ENCODE measurements at regions not wholly inside any gene's neighbourhood (a gene's known extent, or its start where the extent isn't known, plus 50 kb on each side); places are given as distances from the start of the nearest gene placed in this dataset.

DNA sequence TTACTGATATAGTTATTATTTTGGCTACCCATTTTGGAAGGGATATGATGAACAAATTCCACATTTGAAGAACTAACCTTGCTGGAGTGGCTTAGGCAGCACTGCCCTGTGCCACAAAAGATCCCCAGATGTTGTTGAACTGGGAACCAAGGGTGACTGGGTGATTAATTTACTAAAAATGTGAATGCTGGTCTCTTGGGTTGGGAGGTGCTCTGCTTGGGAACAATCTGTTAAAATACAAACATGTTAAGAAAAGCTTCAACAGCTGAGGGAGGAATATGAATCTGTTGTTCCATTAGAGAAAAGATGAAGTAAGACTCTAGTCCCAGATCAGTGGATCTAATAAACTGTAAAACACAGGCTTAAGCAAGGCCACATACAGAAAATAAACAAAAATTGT lies 1860.1 kb downstream of the SUCLG1 start:
- TF ChIP-seq POLR2AphosphoS5 (IDR thresholded peaks at IDR 0.05; ENCODE audit: low read depth, low read length) (no peak), SIN3A (IDR thresholded peaks at IDR 0.05; ENCODE audit: borderline replicate concordance, insufficient read depth, low read depth, low read length) (no peak)
- TF ChIP-seq, protein P1, sequence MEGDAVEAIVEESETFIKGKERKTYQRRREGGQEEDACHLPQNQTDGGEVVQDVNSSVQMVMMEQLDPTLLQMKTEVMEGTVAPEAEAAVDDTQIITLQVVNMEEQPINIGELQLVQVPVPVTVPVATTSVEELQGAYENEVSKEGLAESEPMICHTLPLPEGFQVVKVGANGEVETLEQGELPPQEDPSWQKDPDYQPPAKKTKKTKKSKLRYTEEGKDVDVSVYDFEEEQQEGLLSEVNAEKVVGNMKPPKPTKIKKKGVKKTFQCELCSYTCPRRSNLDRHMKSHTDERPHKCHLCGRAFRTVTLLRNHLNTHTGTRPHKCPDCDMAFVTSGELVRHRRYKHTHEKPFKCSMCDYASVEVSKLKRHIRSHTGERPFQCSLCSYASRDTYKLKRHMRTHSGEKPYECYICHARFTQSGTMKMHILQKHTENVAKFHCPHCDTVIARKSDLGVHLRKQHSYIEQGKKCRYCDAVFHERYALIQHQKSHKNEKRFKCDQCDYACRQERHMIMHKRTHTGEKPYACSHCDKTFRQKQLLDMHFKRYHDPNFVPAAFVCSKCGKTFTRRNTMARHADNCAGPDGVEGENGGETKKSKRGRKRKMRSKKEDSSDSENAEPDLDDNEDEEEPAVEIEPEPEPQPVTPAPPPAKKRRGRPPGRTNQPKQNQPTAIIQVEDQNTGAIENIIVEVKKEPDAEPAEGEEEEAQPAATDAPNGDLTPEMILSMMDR (IDR thresholded peaks at IDR 0.05): no peak
- TF ChIP-seq, protein P2, sequence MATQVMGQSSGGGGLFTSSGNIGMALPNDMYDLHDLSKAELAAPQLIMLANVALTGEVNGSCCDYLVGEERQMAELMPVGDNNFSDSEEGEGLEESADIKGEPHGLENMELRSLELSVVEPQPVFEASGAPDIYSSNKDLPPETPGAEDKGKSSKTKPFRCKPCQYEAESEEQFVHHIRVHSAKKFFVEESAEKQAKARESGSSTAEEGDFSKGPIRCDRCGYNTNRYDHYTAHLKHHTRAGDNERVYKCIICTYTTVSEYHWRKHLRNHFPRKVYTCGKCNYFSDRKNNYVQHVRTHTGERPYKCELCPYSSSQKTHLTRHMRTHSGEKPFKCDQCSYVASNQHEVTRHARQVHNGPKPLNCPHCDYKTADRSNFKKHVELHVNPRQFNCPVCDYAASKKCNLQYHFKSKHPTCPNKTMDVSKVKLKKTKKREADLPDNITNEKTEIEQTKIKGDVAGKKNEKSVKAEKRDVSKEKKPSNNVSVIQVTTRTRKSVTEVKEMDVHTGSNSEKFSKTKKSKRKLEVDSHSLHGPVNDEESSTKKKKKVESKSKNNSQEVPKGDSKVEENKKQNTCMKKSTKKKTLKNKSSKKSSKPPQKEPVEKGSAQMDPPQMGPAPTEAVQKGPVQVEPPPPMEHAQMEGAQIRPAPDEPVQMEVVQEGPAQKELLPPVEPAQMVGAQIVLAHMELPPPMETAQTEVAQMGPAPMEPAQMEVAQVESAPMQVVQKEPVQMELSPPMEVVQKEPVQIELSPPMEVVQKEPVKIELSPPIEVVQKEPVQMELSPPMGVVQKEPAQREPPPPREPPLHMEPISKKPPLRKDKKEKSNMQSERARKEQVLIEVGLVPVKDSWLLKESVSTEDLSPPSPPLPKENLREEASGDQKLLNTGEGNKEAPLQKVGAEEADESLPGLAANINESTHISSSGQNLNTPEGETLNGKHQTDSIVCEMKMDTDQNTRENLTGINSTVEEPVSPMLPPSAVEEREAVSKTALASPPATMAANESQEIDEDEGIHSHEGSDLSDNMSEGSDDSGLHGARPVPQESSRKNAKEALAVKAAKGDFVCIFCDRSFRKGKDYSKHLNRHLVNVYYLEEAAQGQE (IDR thresholded peaks at IDR 0.05; ENCODE audit: insufficient read depth in 1 of 2, low read depth in 2 of 2, low read length in 1 of 2): no peak

Measured in Panc1 (cell line).